Central memory CD8-positive, alpha-beta T cell (primary cell): ENCODE measurements at regions not wholly inside any gene's neighbourhood (a gene's known extent, or its start where the extent isn't known, plus 50 kb on each side); places are given as distances from the start of the nearest gene placed in this dataset.

ENCODE experiments used
- ATAC-seq: fragments of 150-1000 bp; cut with Tn5 transposase; replicated peaks from 2 replicates; pipeline ENCODE4 v1.10.0; 2022; ENCODE audit warnings: mild to moderate bottlenecking, moderate FRiP score, moderate number of reproducible peaks; ENCODE audit not compliant: poor library complexity, severe bottlenecking; ENCODE audit errors: extremely low read depth
- DNase-seq, 2 donors: peaks; one replicate each; pipeline ENCODE4 v3.0.0; 2021; ENCODE audit warnings: low spot score in 2 of 2
- H3K27ac Mint-ChIP-seq: one replicate; pipeline ENCODE4 v1.8.0; 2022; ENCODE audit warnings: low read depth, mild to moderate bottlenecking, moderate library complexity, mixed read lengths
- H3K27me3 Mint-ChIP-seq: one replicate; pipeline ENCODE4 v1.8.0; 2022; ENCODE audit warnings: mixed read lengths
- H3K36me3 Mint-ChIP-seq: one replicate; pipeline ENCODE4 v1.8.0; 2022; ENCODE audit warnings: mild to moderate bottlenecking, moderate library complexity, mixed read lengths; ENCODE audit not compliant: insufficient read depth
- H3K4me1 Mint-ChIP-seq: one replicate; pipeline ENCODE4 v1.8.0; 2022; ENCODE audit warnings: mixed read lengths
- H3K4me3 Mint-ChIP-seq: one replicate; pipeline ENCODE4 v1.8.0; 2022; ENCODE audit warnings: mild to moderate bottlenecking, moderate library complexity, mixed read lengths
- H3K9me3 Mint-ChIP-seq: one replicate; pipeline ENCODE4 v1.8.0; 2022; ENCODE audit warnings: mixed read lengths

DNA sequence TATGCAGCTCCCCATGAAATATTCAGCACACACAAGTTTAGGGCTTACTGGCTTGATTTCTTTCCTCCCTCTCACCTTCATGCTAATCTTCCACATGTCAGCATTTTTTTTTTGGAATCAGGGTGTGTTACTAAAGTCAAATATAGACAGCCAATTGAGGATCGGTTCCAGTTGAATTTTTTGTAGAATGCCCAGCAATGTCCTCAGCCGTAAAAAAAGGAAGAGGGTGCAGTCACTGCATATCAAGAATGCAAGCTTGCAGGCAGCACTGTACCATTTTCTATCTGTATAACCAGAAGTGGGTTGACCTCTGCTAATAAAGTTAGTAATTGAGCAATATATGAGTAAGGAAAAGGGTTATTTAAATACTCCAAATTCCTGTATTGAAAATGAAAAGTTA, 51.4 kb upstream of the CHMP2B start:
- DNase-seq (no peak), ATAC-seq (no peak)
- Mint-ChIP-seq H3K27me3 (peaks cover 14% of the 10 kb centered on the region), H3K4me1 (no peaks in the 10 kb centered on the region), H3K9me3 (no peaks in the 10 kb centered on the region), H3K36me3 (no peaks in the 10 kb centered on the region), H3K27ac (no peak overlapping the region), H3K4me3 (no peak overlapping the region)

GRCh38 chr3:87173776-87174175, 53.3 kb upstream of the CHMP2B start:
- no peaks in the 10 kb centered on the region for H3K4me1 Mint-ChIP-seq
- no peaks in the 10 kb centered on the region for H3K9me3 Mint-ChIP-seq
- no peaks in the 10 kb centered on the region for H3K36me3 Mint-ChIP-seq
- DNase-seq: no peak
- peaks cover 14% of the 10 kb centered on the region for H3K27me3 Mint-ChIP-seq
- H3K27ac Mint-ChIP-seq: no peak overlapping the region
- no peak for ATAC-seq
- no peak overlapping the region for H3K4me3 Mint-ChIP-seq

GRCh38 chr3:87173071-87173470, 54.0 kb upstream of the CHMP2B start:
- ATAC-seq (no peak), DNase-seq (no peak)
- H3K4me1 Mint-ChIP-seq: peaks cover 4% of the 10 kb centered on the region
- H3K9me3 Mint-ChIP-seq: no peaks in the 10 kb centered on the region
- no peaks in the 10 kb centered on the region for H3K36me3 Mint-ChIP-seq
- H3K27me3 Mint-ChIP-seq: peaks cover 20% of the 10 kb centered on the region
- no peak overlapping the region for H3K27ac Mint-ChIP-seq
- H3K4me3 Mint-ChIP-seq: no peak overlapping the region

DNA sequence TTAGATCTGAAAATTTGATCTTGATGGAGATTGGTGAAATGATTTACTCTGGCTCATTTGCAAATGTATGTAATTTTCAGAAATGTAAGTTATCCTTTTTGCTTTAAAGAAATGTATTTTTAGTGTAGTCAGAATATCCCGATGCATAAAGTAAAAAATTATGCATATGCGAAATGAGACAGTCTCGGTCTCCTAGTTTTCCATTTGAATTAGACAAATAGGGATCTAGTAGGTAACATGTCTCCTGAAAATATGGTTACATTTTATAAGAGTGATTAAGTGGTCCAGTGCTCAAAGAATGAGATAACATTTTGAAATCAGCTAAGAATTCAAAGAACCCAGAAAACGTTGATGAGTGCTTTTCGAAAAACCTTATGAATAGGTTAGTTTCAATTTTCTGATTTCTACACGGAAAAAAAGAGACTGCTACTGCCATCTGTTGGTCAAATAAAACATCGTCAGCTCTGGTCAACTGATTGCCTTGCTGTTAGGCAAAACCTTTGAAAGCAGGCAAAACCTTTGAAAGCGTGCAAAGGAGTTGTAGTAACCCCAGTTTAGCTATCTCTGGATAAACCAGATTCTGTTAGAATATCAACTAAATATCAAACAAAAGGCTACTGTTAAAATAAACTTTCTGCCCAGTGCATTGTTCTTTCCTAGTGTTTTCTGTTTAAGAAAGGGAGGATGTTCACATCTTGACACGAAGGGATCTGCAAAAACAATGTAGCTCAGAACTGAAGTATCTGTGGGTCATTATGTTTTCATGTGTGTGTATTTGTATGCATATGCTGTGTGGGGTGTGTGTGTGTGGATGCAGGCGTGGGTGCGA, 59.3 kb upstream of the CHMP2B start:
- Mint-ChIP-seq H3K4me3 (no peak overlapping the region), H3K4me1 (peaks cover 5% of the 10 kb centered on the region)
- peak; percentile 36 for ATAC-seq

GRCh38 chr3:87164245-87164644, 62.9 kb upstream of the CHMP2B start:
- no peak overlapping the region for H3K27ac Mint-ChIP-seq

More for the DNA sequence above, 59.3 kb upstream of the CHMP2B start:
- H3K9me3 Mint-ChIP-seq: no peaks in the 10 kb centered on the region
- no peak for DNase-seq
- no peak overlapping the region for H3K27ac Mint-ChIP-seq
- H3K27me3 Mint-ChIP-seq: peaks cover 9% of the 10 kb centered on the region
- H3K36me3 Mint-ChIP-seq: no peaks in the 10 kb centered on the region

GRCh38 chr3:87161851-87162250, 65.3 kb upstream of the CHMP2B start:
- Mint-ChIP-seq H3K27me3 (no peaks in the 10 kb centered on the region), H3K27ac (no peak overlapping the region), H3K4me1 (no peaks in the 10 kb centered on the region), H3K4me3 (no peak overlapping the region), H3K36me3 (no peaks in the 10 kb centered on the region), H3K9me3 (no peaks in the 10 kb centered on the region)
- no peak for DNase-seq
- no peak for ATAC-seq

More at GRCh38 chr3:87164245-87164644, 62.9 kb upstream of the CHMP2B start:
- Mint-ChIP-seq H3K9me3 (no peaks in the 10 kb centered on the region), H3K4me3 (no peak overlapping the region), H3K36me3 (no peaks in the 10 kb centered on the region), H3K27me3 (peaks cover 9% of the 10 kb centered on the region), H3K4me1 (peaks cover 5% of the 10 kb centered on the region)
- DNase-seq (no peak), ATAC-seq (no peak)

DNA sequence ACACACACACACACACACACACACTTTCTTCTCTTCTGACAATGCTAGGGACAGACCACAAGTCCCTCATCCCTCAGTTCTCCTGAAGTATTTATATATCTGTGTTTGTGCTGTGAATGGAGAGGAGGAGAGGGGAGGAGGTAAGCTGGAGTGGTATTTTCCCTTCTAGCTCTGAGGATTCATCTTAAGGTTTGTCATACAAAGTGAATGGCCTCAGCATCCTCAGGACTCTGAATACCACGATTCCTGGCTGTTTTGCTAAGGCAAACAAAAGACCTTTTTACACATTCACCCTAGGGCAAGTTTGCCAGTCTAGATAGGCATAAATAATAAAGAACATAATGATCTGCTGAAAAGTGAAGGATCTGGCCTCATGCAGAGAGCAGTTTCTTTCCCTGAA, 65.7 kb upstream of the CHMP2B start:
- no peak for DNase-seq
- H3K4me1 Mint-ChIP-seq: no peaks in the 10 kb centered on the region
- no peak overlapping the region for H3K27ac Mint-ChIP-seq
- H3K9me3 Mint-ChIP-seq: no peaks in the 10 kb centered on the region
- no peaks in the 10 kb centered on the region for H3K27me3 Mint-ChIP-seq
- no peak for ATAC-seq
- no peaks in the 10 kb centered on the region for H3K36me3 Mint-ChIP-seq
- H3K4me3 Mint-ChIP-seq: no peak overlapping the region

- no peak for DNase-seq
- Mint-ChIP-seq H3K4me3 (no peak overlapping the region), H3K36me3 (no peaks in the 10 kb centered on the region), H3K27ac (no peak overlapping the region), H3K27me3 (no peaks in the 10 kb centered on the region), H3K4me1 (no peaks in the 10 kb centered on the region), H3K9me3 (no peaks in the 10 kb centered on the region)
- ATAC-seq: no peak
These were observed 66.1 kb upstream of the CHMP2B start for GRCh38 chr3:87161013-87161412.

GRCh38 chr3:87158823-87159222, 68.3 kb upstream of the CHMP2B start:
- H3K4me3 Mint-ChIP-seq: no peak overlapping the region
- no peak overlapping the region for H3K27ac Mint-ChIP-seq

GRCh38 chr3:87148020-87148419, 79.1 kb upstream of the CHMP2B start:
- no peak overlapping the region for H3K4me3 Mint-ChIP-seq
- no peaks in the 10 kb centered on the region for H3K27me3 Mint-ChIP-seq
- H3K27ac Mint-ChIP-seq: no peak overlapping the region
- H3K36me3 Mint-ChIP-seq: no peaks in the 10 kb centered on the region
- no peaks in the 10 kb centered on the region for H3K4me1 Mint-ChIP-seq
- ATAC-seq: no peak
- H3K9me3 Mint-ChIP-seq: peaks cover 6% of the 10 kb centered on the region
- DNase-seq: no peak

More at GRCh38 chr3:87158823-87159222, 68.3 kb upstream of the CHMP2B start:
- DNase-seq (no peak), ATAC-seq (no peak)
- Mint-ChIP-seq H3K36me3 (no peaks in the 10 kb centered on the region), H3K4me1 (no peaks in the 10 kb centered on the region), H3K27me3 (no peaks in the 10 kb centered on the region), H3K9me3 (no peaks in the 10 kb centered on the region)

DNA sequence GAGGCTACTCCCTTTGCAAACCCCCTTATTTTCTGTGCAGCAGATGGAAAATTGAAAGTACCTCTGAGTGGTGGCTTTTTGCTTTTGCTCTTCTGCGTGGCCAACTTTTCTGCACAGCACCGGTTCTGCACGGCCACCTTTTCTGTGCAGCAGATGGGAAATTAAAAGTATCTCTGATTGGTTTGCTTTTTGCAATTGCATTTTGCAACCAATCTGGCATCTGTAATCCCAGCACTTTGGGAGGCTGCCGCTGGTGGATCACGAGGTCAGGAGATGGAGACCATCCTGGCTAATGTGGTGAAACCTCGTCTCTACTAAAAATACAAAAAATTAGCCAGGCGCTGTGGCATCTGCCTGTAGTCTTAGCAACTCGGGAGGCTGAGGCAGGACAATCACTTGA, 79.5 kb upstream of the CHMP2B start:
- no peak overlapping the region for H3K27ac Mint-ChIP-seq
- no peak for DNase-seq
- no peaks in the 10 kb centered on the region for H3K36me3 Mint-ChIP-seq
- H3K4me1 Mint-ChIP-seq: no peaks in the 10 kb centered on the region
- no peak for ATAC-seq
- H3K9me3 Mint-ChIP-seq: peaks cover 6% of the 10 kb centered on the region
- H3K4me3 Mint-ChIP-seq: no peak overlapping the region
- no peaks in the 10 kb centered on the region for H3K27me3 Mint-ChIP-seq

GRCh38 chr3:87145553-87145952, 81.6 kb upstream of the CHMP2B start:
- Mint-ChIP-seq H3K36me3 (no peaks in the 10 kb centered on the region), H3K27ac (no peak overlapping the region)

DNA sequence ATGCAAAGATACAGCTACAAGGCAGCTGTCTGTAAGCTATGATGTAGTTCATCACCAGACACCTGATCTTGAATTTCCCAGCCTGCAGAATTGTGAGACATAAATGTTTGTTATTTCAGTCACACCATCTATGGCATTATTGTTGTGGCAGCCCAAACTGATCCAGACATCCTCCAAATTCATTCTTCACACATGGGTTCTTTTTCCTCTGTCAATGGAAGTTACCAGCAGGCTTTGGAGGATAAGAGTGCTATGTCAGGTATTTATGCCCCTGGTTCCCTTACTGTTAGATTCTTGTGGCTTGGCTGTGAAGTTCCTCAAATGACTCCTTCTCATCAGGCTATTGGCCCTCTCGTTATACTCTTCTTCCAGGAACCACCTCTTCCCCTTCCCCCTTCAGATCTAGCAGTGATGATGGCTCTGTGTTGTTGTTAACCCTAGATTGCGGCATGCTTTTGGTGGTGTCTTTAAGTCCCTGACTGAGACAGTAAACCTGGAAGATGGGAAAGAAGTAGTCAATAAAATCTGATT, 91.0 kb upstream of the CHMP2B start:
- no peaks in the 10 kb centered on the region for H3K36me3 Mint-ChIP-seq
- no peak overlapping the region for H3K27ac Mint-ChIP-seq
- no peak for ATAC-seq
- H3K4me3 Mint-ChIP-seq: no peak overlapping the region
- no peaks in the 10 kb centered on the region for H3K4me1 Mint-ChIP-seq
- no peak for DNase-seq
- H3K9me3 Mint-ChIP-seq: peaks cover 13% of the 10 kb centered on the region
- H3K27me3 Mint-ChIP-seq: no peaks in the 10 kb centered on the region

More at GRCh38 chr3:87145553-87145952, 81.6 kb upstream of the CHMP2B start:
- H3K27me3 Mint-ChIP-seq: no peaks in the 10 kb centered on the region
- no peak overlapping the region for H3K4me3 Mint-ChIP-seq
- DNase-seq: no peak
- H3K9me3 Mint-ChIP-seq: peaks cover 12% of the 10 kb centered on the region
- no peaks in the 10 kb centered on the region for H3K4me1 Mint-ChIP-seq
- ATAC-seq: no peak
